IMR-90 (cell line): ENCODE measurements at regions not wholly inside any gene's neighbourhood (a gene's known extent, or its start where the extent isn't known, plus 50 kb on each side); places are given as distances from the start of the nearest gene placed in this dataset.

Experiments
- BHLHE40 ChIP-seq: fragments of 150-350 bp; IDR thresholded peaks from 2 replicates; pipeline ENCODE4 v1.6.1; 2016; ENCODE audit warnings: mild to moderate bottlenecking, low read depth, low read length
- CEBPB ChIP-seq: IDR thresholded peaks from 2 replicates; pipeline ENCODE4 v1.6.1; 2012; ENCODE audit warnings: low read depth, low read length, improper control_type of control experiment
- CTCF ChIP-seq: conservative IDR thresholded peaks from 2 replicates; pipeline ENCODE4 v1.5.1; 2012; ENCODE audit warnings: mild to moderate bottlenecking, low read depth, low read length, improper control_type of control experiment
- ELK1 ChIP-seq: fragments of 150-350 bp; IDR thresholded peaks from 2 replicates; pipeline ENCODE4 v1.6.1; 2016; ENCODE audit warnings: low read depth, mild to moderate bottlenecking, low read length, moderate library complexity, borderline replicate concordance
- MAFK ChIP-seq: IDR thresholded peaks from 2 replicates; pipeline ENCODE4 v1.6.1; 2012; ENCODE audit warnings: low read depth, low read length, improper control_type of control experiment
- MAZ ChIP-seq: IDR thresholded peaks from 2 replicates; pipeline ENCODE4 v1.6.1; 2012; ENCODE audit warnings: low read depth, mild to moderate bottlenecking, low read length, improper control_type of control experiment, moderate library complexity, borderline replicate concordance
- MXI1 ChIP-seq: IDR thresholded peaks from 2 replicates; pipeline ENCODE4 v1.6.1; 2012; ENCODE audit warnings: low read depth, mild to moderate bottlenecking, low read length, moderate library complexity, borderline replicate concordance
- POLR2A ChIP-seq: IDR thresholded peaks from 2 replicates; pipeline ENCODE4 v1.6.1; 2012; ENCODE audit warnings: mild to moderate bottlenecking, low read depth, low read length
- RAD21 ChIP-seq: IDR thresholded peaks from 2 replicates; pipeline ENCODE4 v1.6.1; 2012; ENCODE audit warnings: low read length, improper control_type of control experiment
- RCOR1 ChIP-seq: IDR thresholded peaks from 2 replicates; pipeline ENCODE4 v1.6.1; 2012; ENCODE audit warnings: mild to moderate bottlenecking, low read length, improper control_type of control experiment; ENCODE audit not compliant: insufficient replicate concordance
- RFX5 ChIP-seq: IDR thresholded peaks from 2 replicates; pipeline ENCODE4 v1.8.0; 2012; ENCODE audit warnings: low read depth, mild to moderate bottlenecking, low read length, moderate library complexity
- SMC3 ChIP-seq: fragments of 150-350 bp; IDR thresholded peaks from 2 replicates; pipeline ENCODE4 v1.6.1; 2016; ENCODE audit warnings: low read depth, mild to moderate bottlenecking, antibody characterized with exemption, low read length, moderate library complexity
- USF2 ChIP-seq: fragments of 150-350 bp; IDR thresholded peaks from 2 replicates; pipeline ENCODE4 v1.6.1; 2017; ENCODE audit warnings: mild to moderate bottlenecking, antibody characterized with exemption, low read length, low read depth

- TF ChIP-seq CTCF (no peak), POLR2A (no peak), MXI1 (no peak), SMC3 (no peak), MAZ (no peak), RFX5 (no peak), RAD21 (no peak), RCOR1 (no peak), USF2 (no peak), MAFK (no peak), BHLHE40 (no peak), ELK1 (no peak), CEBPB (no peak)
Observed at GRCh38 chr4:185994750-185995149, 74.2 kb upstream of the TLR3 start.
